ENCODE measurements at regions not wholly inside any gene's neighbourhood (a gene's known extent, or its start where the extent isn't known, plus 50 kb on each side); places are given as distances from the start of the nearest gene placed in this dataset.

DNA sequence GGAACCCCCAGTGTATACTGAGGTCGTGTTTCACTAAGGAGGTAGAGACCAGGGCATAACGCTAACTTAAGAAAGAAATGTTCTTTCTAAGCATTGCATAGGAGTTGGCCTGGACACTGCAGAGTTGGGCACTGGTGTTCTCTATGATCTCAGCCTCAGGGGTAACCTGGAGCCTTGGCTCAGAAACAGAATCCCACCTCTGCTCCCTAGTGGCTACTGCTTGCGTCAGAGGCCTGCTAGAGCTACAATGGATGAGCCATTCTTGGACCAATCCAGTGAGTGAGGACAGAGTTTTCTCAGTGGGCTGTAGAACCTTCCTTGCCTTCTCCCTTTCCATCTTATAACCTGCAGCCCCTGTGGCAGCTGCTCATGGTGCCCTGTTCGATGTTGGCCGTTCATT is 324.4 kb upstream of the CELF4 start:
- TF ChIP-seq TAF1 (IDR thresholded peaks at IDR 0.05; ENCODE audit: borderline replicate concordance, insufficient read depth, low read length) (no peak), POLR2AphosphoS5 (IDR thresholded peaks at IDR 0.05; ENCODE audit: low read depth, low read length) (no peak)
- TF ChIP-seq, protein P1, sequence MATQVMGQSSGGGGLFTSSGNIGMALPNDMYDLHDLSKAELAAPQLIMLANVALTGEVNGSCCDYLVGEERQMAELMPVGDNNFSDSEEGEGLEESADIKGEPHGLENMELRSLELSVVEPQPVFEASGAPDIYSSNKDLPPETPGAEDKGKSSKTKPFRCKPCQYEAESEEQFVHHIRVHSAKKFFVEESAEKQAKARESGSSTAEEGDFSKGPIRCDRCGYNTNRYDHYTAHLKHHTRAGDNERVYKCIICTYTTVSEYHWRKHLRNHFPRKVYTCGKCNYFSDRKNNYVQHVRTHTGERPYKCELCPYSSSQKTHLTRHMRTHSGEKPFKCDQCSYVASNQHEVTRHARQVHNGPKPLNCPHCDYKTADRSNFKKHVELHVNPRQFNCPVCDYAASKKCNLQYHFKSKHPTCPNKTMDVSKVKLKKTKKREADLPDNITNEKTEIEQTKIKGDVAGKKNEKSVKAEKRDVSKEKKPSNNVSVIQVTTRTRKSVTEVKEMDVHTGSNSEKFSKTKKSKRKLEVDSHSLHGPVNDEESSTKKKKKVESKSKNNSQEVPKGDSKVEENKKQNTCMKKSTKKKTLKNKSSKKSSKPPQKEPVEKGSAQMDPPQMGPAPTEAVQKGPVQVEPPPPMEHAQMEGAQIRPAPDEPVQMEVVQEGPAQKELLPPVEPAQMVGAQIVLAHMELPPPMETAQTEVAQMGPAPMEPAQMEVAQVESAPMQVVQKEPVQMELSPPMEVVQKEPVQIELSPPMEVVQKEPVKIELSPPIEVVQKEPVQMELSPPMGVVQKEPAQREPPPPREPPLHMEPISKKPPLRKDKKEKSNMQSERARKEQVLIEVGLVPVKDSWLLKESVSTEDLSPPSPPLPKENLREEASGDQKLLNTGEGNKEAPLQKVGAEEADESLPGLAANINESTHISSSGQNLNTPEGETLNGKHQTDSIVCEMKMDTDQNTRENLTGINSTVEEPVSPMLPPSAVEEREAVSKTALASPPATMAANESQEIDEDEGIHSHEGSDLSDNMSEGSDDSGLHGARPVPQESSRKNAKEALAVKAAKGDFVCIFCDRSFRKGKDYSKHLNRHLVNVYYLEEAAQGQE (IDR thresholded peaks at IDR 0.05; ENCODE audit: insufficient read depth in 1 of 2, low read depth in 2 of 2, low read length in 2 of 2) = no peak

Measured in PFSK-1 (cell line).